ENCODE measurements at regions not wholly inside any gene's neighbourhood (a gene's known extent, or its start where the extent isn't known, plus 50 kb on each side); places are given as distances from the start of the nearest gene placed in this dataset.
"Not testable (repeated sequence)": the region's sequence is repeated elsewhere in the genome, so short reads cannot be mapped to it uniquely, and the experiment has no call there.

DNA sequence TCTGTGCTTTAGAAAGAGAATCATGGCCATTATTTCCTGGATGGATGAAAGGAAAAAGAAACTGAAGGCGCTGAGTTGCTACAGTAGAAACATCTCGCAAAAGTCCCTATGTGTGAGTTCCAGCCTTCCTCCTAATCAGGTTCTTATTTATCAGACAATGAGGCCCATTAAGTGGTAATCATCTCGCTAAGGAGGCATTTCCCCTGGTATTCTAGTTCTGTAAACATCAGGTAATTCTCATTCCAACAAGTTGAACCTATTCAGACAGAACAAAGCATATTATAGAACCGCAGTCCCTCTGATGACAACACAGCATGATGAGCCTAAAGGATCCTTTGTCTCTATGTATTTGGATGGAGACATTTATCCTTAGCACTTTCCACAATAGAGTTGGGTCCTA lies 205.7 kb upstream of the MAOA start (continued):
- TF ChIP-seq, protein P1, sequence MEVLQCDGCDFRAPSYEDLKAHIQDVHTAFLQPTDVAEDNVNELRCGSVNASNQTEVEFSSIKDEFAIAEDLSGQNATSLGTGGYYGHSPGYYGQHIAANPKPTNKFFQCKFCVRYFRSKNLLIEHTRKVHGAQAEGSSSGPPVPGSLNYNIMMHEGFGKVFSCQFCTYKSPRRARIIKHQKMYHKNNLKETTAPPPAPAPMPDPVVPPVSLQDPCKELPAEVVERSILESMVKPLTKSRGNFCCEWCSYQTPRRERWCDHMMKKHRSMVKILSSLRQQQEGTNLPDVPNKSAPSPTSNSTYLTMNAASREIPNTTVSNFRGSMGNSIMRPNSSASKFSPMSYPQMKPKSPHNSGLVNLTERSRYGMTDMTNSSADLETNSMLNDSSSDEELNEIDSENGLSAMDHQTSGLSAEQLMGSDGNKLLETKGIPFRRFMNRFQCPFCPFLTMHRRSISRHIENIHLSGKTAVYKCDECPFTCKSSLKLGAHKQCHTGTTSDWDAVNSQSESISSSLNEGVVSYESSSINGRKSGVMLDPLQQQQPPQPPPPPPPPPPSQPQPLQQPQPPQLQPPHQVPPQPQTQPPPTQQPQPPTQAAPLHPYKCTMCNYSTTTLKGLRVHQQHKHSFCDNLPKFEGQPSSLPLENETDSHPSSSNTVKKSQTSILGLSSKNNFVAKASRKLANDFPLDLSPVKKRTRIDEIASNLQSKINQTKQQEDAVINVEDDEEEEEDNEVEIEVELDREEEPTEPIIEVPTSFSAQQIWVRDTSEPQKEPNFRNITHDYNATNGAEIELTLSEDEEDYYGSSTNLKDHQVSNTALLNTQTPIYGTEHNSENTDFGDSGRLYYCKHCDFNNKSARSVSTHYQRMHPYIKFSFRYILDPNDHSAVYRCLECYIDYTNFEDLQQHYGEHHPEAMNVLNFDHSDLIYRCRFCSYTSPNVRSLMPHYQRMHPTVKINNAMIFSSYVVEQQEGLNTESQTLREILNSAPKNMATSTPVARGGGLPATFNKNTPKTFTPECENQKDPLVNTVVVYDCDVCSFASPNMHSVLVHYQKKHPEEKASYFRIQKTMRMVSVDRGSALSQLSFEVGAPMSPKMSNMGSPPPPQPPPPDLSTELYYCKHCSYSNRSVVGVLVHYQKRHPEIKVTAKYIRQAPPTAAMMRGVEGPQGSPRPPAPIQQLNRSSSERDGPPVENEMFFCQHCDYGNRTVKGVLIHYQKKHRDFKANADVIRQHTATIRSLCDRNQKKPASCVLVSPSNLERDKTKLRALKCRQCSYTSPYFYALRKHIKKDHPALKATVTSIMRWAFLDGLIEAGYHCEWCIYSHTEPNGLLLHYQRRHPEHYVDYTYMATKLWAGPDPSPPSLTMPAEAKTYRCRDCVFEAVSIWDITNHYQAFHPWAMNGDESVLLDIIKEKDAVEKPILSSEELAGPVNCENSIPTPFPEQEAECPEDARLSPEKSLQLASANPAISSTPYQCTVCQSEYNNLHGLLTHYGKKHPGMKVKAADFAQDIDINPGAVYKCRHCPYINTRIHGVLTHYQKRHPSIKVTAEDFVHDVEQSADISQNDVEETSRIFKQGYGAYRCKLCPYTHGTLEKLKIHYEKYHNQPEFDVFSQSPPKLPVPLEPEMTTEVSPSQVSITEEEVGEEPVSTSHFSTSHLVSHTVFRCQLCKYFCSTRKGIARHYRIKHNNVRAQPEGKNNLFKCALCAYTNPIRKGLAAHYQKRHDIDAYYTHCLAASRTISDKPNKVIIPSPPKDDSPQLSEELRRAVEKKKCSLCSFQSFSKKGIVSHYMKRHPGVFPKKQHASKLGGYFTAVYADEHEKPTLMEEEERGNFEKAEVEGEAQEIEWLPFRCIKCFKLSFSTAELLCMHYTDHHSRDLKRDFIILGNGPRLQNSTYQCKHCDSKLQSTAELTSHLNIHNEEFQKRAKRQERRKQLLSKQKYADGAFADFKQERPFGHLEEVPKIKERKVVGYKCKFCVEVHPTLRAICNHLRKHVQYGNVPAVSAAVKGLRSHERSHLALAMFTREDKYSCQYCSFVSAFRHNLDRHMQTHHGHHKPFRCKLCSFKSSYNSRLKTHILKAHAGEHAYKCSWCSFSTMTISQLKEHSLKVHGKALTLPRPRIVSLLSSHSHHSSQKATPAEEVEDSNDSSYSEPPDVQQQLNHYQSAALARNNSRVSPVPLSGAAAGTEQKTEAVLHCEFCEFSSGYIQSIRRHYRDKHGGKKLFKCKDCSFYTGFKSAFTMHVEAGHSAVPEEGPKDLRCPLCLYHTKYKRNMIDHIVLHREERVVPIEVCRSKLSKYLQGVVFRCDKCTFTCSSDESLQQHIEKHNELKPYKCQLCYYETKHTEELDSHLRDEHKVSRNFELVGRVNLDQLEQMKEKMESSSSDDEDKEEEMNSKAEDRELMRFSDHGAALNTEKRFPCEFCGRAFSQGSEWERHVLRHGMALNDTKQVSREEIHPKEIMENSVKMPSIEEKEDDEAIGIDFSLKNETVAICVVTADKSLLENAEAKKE (CRISPR knock-in tag; IDR thresholded peaks at IDR 0.05) = 0 out of 2 replicates have a peak, but pooled peaks have one; percentile 15
- TF ChIP-seq EZH2 (IDR thresholded peaks at IDR 0.05; ENCODE audit: low read depth, unreplicated experiment) (no peak), EZH2phosphoT487 (IDR thresholded peaks at IDR 0.05; ENCODE audit: unreplicated experiment) (no peak), POLR2AphosphoS5 (IDR thresholded peaks at IDR 0.05; ENCODE audit: low read depth) (no peak), NANOG (IDR thresholded peaks at IDR 0.05; ENCODE audit: borderline replicate concordance) (peak; percentile 99), STAT1 (IDR thresholded peaks at IDR 0.05; ENCODE audit: unreplicated experiment) (no peak), ZNF114 (CRISPR knock-in tag; IDR thresholded peaks at IDR 0.05) (no peak)
- TF ChIP-seq, protein P2, sequence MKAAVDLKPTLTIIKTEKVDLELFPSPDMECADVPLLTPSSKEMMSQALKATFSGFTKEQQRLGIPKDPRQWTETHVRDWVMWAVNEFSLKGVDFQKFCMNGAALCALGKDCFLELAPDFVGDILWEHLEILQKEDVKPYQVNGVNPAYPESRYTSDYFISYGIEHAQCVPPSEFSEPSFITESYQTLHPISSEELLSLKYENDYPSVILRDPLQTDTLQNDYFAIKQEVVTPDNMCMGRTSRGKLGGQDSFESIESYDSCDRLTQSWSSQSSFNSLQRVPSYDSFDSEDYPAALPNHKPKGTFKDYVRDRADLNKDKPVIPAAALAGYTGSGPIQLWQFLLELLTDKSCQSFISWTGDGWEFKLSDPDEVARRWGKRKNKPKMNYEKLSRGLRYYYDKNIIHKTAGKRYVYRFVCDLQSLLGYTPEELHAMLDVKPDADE (IDR thresholded peaks at IDR 0.05) = no peak
- TF ChIP-seq, protein P3, sequence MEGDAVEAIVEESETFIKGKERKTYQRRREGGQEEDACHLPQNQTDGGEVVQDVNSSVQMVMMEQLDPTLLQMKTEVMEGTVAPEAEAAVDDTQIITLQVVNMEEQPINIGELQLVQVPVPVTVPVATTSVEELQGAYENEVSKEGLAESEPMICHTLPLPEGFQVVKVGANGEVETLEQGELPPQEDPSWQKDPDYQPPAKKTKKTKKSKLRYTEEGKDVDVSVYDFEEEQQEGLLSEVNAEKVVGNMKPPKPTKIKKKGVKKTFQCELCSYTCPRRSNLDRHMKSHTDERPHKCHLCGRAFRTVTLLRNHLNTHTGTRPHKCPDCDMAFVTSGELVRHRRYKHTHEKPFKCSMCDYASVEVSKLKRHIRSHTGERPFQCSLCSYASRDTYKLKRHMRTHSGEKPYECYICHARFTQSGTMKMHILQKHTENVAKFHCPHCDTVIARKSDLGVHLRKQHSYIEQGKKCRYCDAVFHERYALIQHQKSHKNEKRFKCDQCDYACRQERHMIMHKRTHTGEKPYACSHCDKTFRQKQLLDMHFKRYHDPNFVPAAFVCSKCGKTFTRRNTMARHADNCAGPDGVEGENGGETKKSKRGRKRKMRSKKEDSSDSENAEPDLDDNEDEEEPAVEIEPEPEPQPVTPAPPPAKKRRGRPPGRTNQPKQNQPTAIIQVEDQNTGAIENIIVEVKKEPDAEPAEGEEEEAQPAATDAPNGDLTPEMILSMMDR (conservative IDR thresholded peaks at IDR 0.05; ENCODE audit: low read depth in 2 of 2) = no peak

DNA sequence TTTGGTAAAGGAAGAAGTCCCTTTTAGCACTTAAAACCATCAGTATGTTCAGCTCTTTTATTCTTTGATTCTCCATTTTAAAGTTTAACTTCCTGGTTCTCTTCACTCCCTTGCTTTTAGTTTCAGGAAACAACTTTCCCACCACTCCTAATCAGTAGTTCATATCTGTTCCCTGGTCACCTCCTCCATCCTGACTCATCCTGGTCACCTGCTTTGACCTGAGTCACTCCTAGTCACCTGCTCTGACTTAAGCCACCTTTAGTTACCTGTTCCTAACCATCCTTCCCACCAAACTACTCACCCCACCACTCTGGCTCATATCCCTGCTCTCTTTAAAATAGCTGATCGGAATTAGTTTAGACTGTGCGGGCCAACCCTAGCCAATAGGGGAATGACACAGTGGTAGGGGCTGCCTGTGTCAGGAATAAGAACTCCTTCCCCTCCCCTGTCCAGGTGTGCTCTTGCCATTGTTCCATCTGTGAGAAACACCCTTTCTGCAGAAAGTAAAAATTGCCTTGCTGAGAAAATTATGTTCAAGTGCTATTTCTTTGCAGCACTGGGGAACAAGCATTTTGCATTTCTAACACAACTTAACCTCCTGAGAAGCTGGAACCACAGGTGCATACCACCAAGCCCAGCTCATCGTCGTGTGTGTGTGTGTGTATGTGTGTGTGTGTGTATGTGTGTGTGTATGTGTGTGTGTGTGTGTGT lies 204.0 kb upstream of the MAOA start:
- H3K27ac Mint-ChIP-seq; H3F3A ChIP-seq (replicated peaks; ENCODE audit: low read depth); H2AFZ ChIP-seq; H4K20me1 ChIP-seq (replicated peaks; ENCODE audit: insufficient read depth); H3K36me3 ChIP-seq (ENCODE audit: insufficient read depth); H3K27ac ChIP-seq (ENCODE audit: low read depth); H3K9me2 ChIP-seq (ENCODE audit: insufficient read depth); DNase-seq (ENCODE audit: low spot score); H3K4me1 Mint-ChIP-seq; H3K4me1 ChIP-seq (ENCODE audit: insufficient read depth); H3K4me3 ChIP-seq; H3K4me2 ChIP-seq; H3K27me3 Mint-ChIP-seq (ENCODE audit: insufficient read depth, low read depth, poor library complexity); ATAC-seq; H3K79me2 ChIP-seq (replicated peaks; ENCODE audit: insufficient read depth); H3K4me3 Mint-ChIP-seq; H3K27me3 ChIP-seq (ENCODE audit: insufficient read depth): not testable (repeated sequence)
- peaks cover 32% of the 10 kb centered on the region for H3K36me3 Mint-ChIP-seq (ENCODE audit: low read depth)
- H3K9me3 Mint-ChIP-seq = peaks cover 36% of the 10 kb centered on the region

All from GM23338 (cell line).